ENCODE measurements at regions not wholly inside any gene's neighbourhood (a gene's known extent, or its start where the extent isn't known, plus 50 kb on each side); places are given as distances from the start of the nearest gene placed in this dataset.

- no peak overlapping the region for H2BK120ac ChIP-seq (ENCODE audit: low read depth, low read length)
These were observed 85.6 kb upstream of the ATF7IP start for GRCh38 chr12:14279845-14280244.

GRCh38 chr12:14280921-14281320, 84.6 kb upstream of the ATF7IP start:
- H3K4me1 ChIP-seq (ENCODE audit: control insufficient read depth, low read depth, low read length) = peaks cover 3% of the 10 kb centered on the region
- no peaks in the 10 kb centered on the region for H3K79me2 ChIP-seq (ENCODE audit: control insufficient read depth, insufficient read depth, low read length)
- no peaks in the 10 kb centered on the region for H3K79me1 ChIP-seq (ENCODE audit: low read length)
- H3K4ac ChIP-seq (ENCODE audit: low read depth, low read length) = no peak overlapping the region
- no peak overlapping the region for H3K27ac ChIP-seq (ENCODE audit: low read depth, low read length)
- H3K18ac ChIP-seq (ENCODE audit: low read length) = no peak overlapping the region
- no peak overlapping the region for H2AK5ac ChIP-seq (ENCODE audit: low read length)
- H4K8ac ChIP-seq (ENCODE audit: low read depth, low read length) = no peak overlapping the region
- H2BK120ac ChIP-seq (ENCODE audit: low read depth, low read length) = no peak overlapping the region
- H3K27me3 ChIP-seq (ENCODE audit: insufficient read depth, low read length, poor library complexity) = peaks cover 2% of the 10 kb centered on the region
- H3K4me2 ChIP-seq (ENCODE audit: low read length) = no peak overlapping the region
- H3K23ac ChIP-seq (ENCODE audit: low read length) = no peak overlapping the region
- WGBS (ENCODE audit: extremely low coverage, insufficient coverage, low lambda C conversion rate) = no CpG with 5 or more reads among the region's 5 CpGs
- H3K56ac ChIP-seq (ENCODE audit: low read length) = no peak overlapping the region
- H3K9ac ChIP-seq (ENCODE audit: low read length) = no peak overlapping the region
- no peak overlapping the region for H2BK5ac ChIP-seq (ENCODE audit: low read length)
- no peak for DNase-seq
- no peak overlapping the region for H4K5ac ChIP-seq (ENCODE audit: low read length)
- H3K4me3 ChIP-seq (ENCODE audit: low read length) = no peak overlapping the region
- no peak overlapping the region for H2BK15ac ChIP-seq (replicated peaks; ENCODE audit: low read depth)
- no peaks in the 10 kb centered on the region for H3K36me3 ChIP-seq (ENCODE audit: control insufficient read depth, insufficient read depth, low read length)

More at GRCh38 chr12:14279845-14280244, 85.6 kb upstream of the ATF7IP start:
- Histone ChIP-seq H2AK5ac (ENCODE audit: low read length) (no peak overlapping the region), H3K36me3 (ENCODE audit: control insufficient read depth, insufficient read depth, low read length) (no peaks in the 10 kb centered on the region), H3K18ac (ENCODE audit: low read length) (no peak overlapping the region), H2BK5ac (ENCODE audit: low read length) (no peak overlapping the region), H3K79me1 (ENCODE audit: low read length) (no peaks in the 10 kb centered on the region), H3K27ac (ENCODE audit: low read depth, low read length) (no peak overlapping the region), H3K4me2 (ENCODE audit: low read length) (no peak overlapping the region), H3K79me2 (ENCODE audit: control insufficient read depth, insufficient read depth, low read length) (no peaks in the 10 kb centered on the region), H3K23ac (ENCODE audit: low read length) (no peak overlapping the region), H3K56ac (ENCODE audit: low read length) (no peak overlapping the region), H4K5ac (ENCODE audit: low read length) (no peak overlapping the region), H3K4ac (ENCODE audit: low read depth, low read length) (no peak overlapping the region), H3K4me1 (ENCODE audit: control insufficient read depth, low read depth, low read length) (peaks cover 3% of the 10 kb centered on the region), H2BK15ac (replicated peaks; ENCODE audit: low read depth) (no peak overlapping the region), H3K27me3 (ENCODE audit: insufficient read depth, low read length, poor library complexity) (peaks cover 2% of the 10 kb centered on the region), H3K9ac (ENCODE audit: low read length) (no peak overlapping the region), H4K8ac (ENCODE audit: low read depth, low read length) (no peak overlapping the region), H3K4me3 (ENCODE audit: low read length) (no peak overlapping the region)
- WGBS (ENCODE audit: extremely low coverage, insufficient coverage, low lambda C conversion rate) = no CpG with 5 or more reads among the region's 6 CpGs
- no peak for DNase-seq

GRCh38 chr12:14281539-14281938, 83.9 kb upstream of the ATF7IP start:
- no peak overlapping the region for H2BK15ac ChIP-seq (replicated peaks; ENCODE audit: low read depth)
- no peaks in the 10 kb centered on the region for H3K79me1 ChIP-seq (ENCODE audit: low read length)
- H3K9ac ChIP-seq (ENCODE audit: low read length) = no peak overlapping the region
- H3K4ac ChIP-seq (ENCODE audit: low read depth, low read length) = no peak overlapping the region
- H3K36me3 ChIP-seq (ENCODE audit: control insufficient read depth, insufficient read depth, low read length) = no peaks in the 10 kb centered on the region
- H3K27ac ChIP-seq (ENCODE audit: low read depth, low read length) = no peak overlapping the region
- peaks cover 3% of the 10 kb centered on the region for H3K4me1 ChIP-seq (ENCODE audit: control insufficient read depth, low read depth, low read length)
- H2BK120ac ChIP-seq (ENCODE audit: low read depth, low read length) = no peak overlapping the region
- no peak overlapping the region for H4K5ac ChIP-seq (ENCODE audit: low read length)
- no peak for DNase-seq
- no peak overlapping the region for H2AK5ac ChIP-seq (ENCODE audit: low read length)
- H4K8ac ChIP-seq (ENCODE audit: low read depth, low read length) = no peak overlapping the region
- no peak overlapping the region for H3K18ac ChIP-seq (ENCODE audit: low read length)
- H3K4me3 ChIP-seq (ENCODE audit: low read length) = no peak overlapping the region
- H3K79me2 ChIP-seq (ENCODE audit: control insufficient read depth, insufficient read depth, low read length) = no peaks in the 10 kb centered on the region
- no peak overlapping the region for H3K4me2 ChIP-seq (ENCODE audit: low read length)
- WGBS (ENCODE audit: extremely low coverage, insufficient coverage, low lambda C conversion rate) = no CpG with 5 or more reads among the region's 2 CpGs
- no peak overlapping the region for H2BK5ac ChIP-seq (ENCODE audit: low read length)
- no peak overlapping the region for H3K56ac ChIP-seq (ENCODE audit: low read length)
- H3K27me3 ChIP-seq (ENCODE audit: insufficient read depth, low read length, poor library complexity) = peaks cover 2% of the 10 kb centered on the region
- no peak overlapping the region for H3K23ac ChIP-seq (ENCODE audit: low read length)

GRCh38 chr12:14283489-14284144, 81.9 kb upstream of the ATF7IP start:
- no peaks in the 10 kb centered on the region for H3K79me1 ChIP-seq (ENCODE audit: low read length)
- peak overlapping the region; percentile 13 for H3K18ac ChIP-seq (ENCODE audit: low read length)
- peak overlapping the region; percentile 59 for H3K56ac ChIP-seq (ENCODE audit: low read length)
- no peaks in the 10 kb centered on the region for H3K79me2 ChIP-seq (ENCODE audit: control insufficient read depth, insufficient read depth, low read length)
- no peak overlapping the region for H3K9ac ChIP-seq (ENCODE audit: low read length)
- WGBS (ENCODE audit: extremely low coverage, insufficient coverage, low lambda C conversion rate) = no CpG with 5 or more reads among the region's 6 CpGs
- H3K36me3 ChIP-seq (ENCODE audit: control insufficient read depth, insufficient read depth, low read length) = no peaks in the 10 kb centered on the region
- peak overlapping the region; percentile 48 for H3K4ac ChIP-seq (ENCODE audit: low read depth, low read length)
- H3K4me2 ChIP-seq (ENCODE audit: low read length) = no peak overlapping the region
- no peak overlapping the region for H3K23ac ChIP-seq (ENCODE audit: low read length)
- peak overlapping the region; percentile 96 for H2BK15ac ChIP-seq (replicated peaks; ENCODE audit: low read depth)
- peak; percentile 48 for DNase-seq
- no peak overlapping the region for H4K5ac ChIP-seq (ENCODE audit: low read length)
- H2BK5ac ChIP-seq (ENCODE audit: low read length) = no peak overlapping the region
- H3K27ac ChIP-seq (ENCODE audit: low read depth, low read length) = no peak overlapping the region
- peaks cover 3% of the 10 kb centered on the region for H3K4me1 ChIP-seq (ENCODE audit: control insufficient read depth, low read depth, low read length)
- no peak overlapping the region for H2BK120ac ChIP-seq (ENCODE audit: low read depth, low read length)
- no peak overlapping the region for H3K4me3 ChIP-seq (ENCODE audit: low read length)
- H3K27me3 ChIP-seq (ENCODE audit: insufficient read depth, low read length, poor library complexity) = peaks cover 2% of the 10 kb centered on the region
- H4K8ac ChIP-seq (ENCODE audit: low read depth, low read length) = no peak overlapping the region
- no peak overlapping the region for H2AK5ac ChIP-seq (ENCODE audit: low read length)

- no peak overlapping the region for H3K4me3 ChIP-seq (ENCODE audit: low read length)
- WGBS (ENCODE audit: extremely low coverage, insufficient coverage, low lambda C conversion rate) = no CpG with 5 or more reads among the region's 7 CpGs
These were observed 81.2 kb upstream of the ATF7IP start for GRCh38 chr12:14284184-14284722.

GRCh38 chr12:14289601-14290000, 75.9 kb upstream of the ATF7IP start:
- H2AK5ac ChIP-seq (ENCODE audit: low read length) = no peak overlapping the region
- H2BK5ac ChIP-seq (ENCODE audit: low read length) = no peak overlapping the region
- H3K36me3 ChIP-seq (ENCODE audit: control insufficient read depth, insufficient read depth, low read length) = no peaks in the 10 kb centered on the region
- H3K27me3 ChIP-seq (ENCODE audit: insufficient read depth, low read length, poor library complexity) = no peaks in the 10 kb centered on the region
- no peak for DNase-seq
- no peak overlapping the region for H3K23ac ChIP-seq (ENCODE audit: low read length)
- no CpG with 5 or more reads among the region's 1 CpG for WGBS (ENCODE audit: extremely low coverage, insufficient coverage, low lambda C conversion rate)
- H3K56ac ChIP-seq (ENCODE audit: low read length) = no peak overlapping the region
- H3K4ac ChIP-seq (ENCODE audit: low read depth, low read length) = no peak overlapping the region
- no peak overlapping the region for H2BK15ac ChIP-seq (replicated peaks; ENCODE audit: low read depth)
- no peaks in the 10 kb centered on the region for H3K79me1 ChIP-seq (ENCODE audit: low read length)
- no peaks in the 10 kb centered on the region for H3K4me1 ChIP-seq (ENCODE audit: control insufficient read depth, low read depth, low read length)
- H3K4me2 ChIP-seq (ENCODE audit: low read length) = no peak overlapping the region
- H4K5ac ChIP-seq (ENCODE audit: low read length) = no peak overlapping the region
- no peak overlapping the region for H2BK120ac ChIP-seq (ENCODE audit: low read depth, low read length)
- H3K9ac ChIP-seq (ENCODE audit: low read length) = no peak overlapping the region
- no peaks in the 10 kb centered on the region for H3K79me2 ChIP-seq (ENCODE audit: control insufficient read depth, insufficient read depth, low read length)
- H3K4me3 ChIP-seq (ENCODE audit: low read length) = no peak overlapping the region
- H4K8ac ChIP-seq (ENCODE audit: low read depth, low read length) = no peak overlapping the region
- no peak overlapping the region for H3K18ac ChIP-seq (ENCODE audit: low read length)
- no peak overlapping the region for H3K27ac ChIP-seq (ENCODE audit: low read depth, low read length)

More at GRCh38 chr12:14284184-14284722, 81.2 kb upstream of the ATF7IP start:
- Histone ChIP-seq H4K8ac (ENCODE audit: low read depth, low read length) (no peak overlapping the region), H3K56ac (ENCODE audit: low read length) (no peak overlapping the region), H3K4ac (ENCODE audit: low read depth, low read length) (peak overlapping the region; percentile 48), H2AK5ac (ENCODE audit: low read length) (no peak overlapping the region), H2BK15ac (replicated peaks; ENCODE audit: low read depth) (no peak overlapping the region), H2BK5ac (ENCODE audit: low read length) (no peak overlapping the region), H3K79me2 (ENCODE audit: control insufficient read depth, insufficient read depth, low read length) (no peaks in the 10 kb centered on the region), H3K9ac (ENCODE audit: low read length) (no peak overlapping the region), H3K79me1 (ENCODE audit: low read length) (no peaks in the 10 kb centered on the region), H2BK120ac (ENCODE audit: low read depth, low read length) (no peak overlapping the region), H3K27ac (ENCODE audit: low read depth, low read length) (no peak overlapping the region), H3K4me1 (ENCODE audit: control insufficient read depth, low read depth, low read length) (peaks cover 3% of the 10 kb centered on the region), H3K27me3 (ENCODE audit: insufficient read depth, low read length, poor library complexity) (peaks cover 2% of the 10 kb centered on the region), H4K5ac (ENCODE audit: low read length) (no peak overlapping the region), H3K36me3 (ENCODE audit: control insufficient read depth, insufficient read depth, low read length) (no peaks in the 10 kb centered on the region), H3K18ac (ENCODE audit: low read length) (peak overlapping the region; percentile 56), H3K23ac (ENCODE audit: low read length) (no peak overlapping the region), H3K4me2 (ENCODE audit: low read length) (no peak overlapping the region)
- DNase-seq = peak; percentile 54

Data from mesendoderm (in vitro differentiated cells).